MCF 10A (cell line): ENCODE measurements at regions not wholly inside any gene's neighbourhood (a gene's known extent, or its start where the extent isn't known, plus 50 kb on each side); places are given as distances from the start of the nearest gene placed in this dataset.

Experiments used
- BruUV-seq: library from RNA; stranded (reverse); fragments of 400-500 nt; replicated peaks from 2 replicates; lab custom pipeline; 2021; lab: Mats Ljungman, UMichigan
- CTCF ChIA-PET: fragments of 300-600 bp; sonication (Branson Sonifier 250); formaldehyde crosslinking; extraction: SDS; loops from one replicate; lab custom pipeline; 2021; ENCODE audit warnings: antibody characterized with exemption, inconsistent platforms; lab: Yijun Ruan, JAX
- POLR2A ChIA-PET: fragments of 300-600, 350-650 bp; sonication (Branson Sonifier 250); formaldehyde crosslinking; extraction: SDS; loops from one replicate; lab custom pipeline; 2020; ENCODE audit warnings: antibody characterized with exemption, inconsistent platforms; lab: Yijun Ruan, JAX
- DNase-seq: peaks from one replicate; pipeline ENCODE4 v3.0.0-alpha.2; 2018; ENCODE audit not compliant: unreplicated experiment
- H3K27ac Mint-ChIP-seq: one replicate; pipeline ENCODE4 v1.8.0; 2022; ENCODE audit warnings: mild to moderate bottlenecking, low read depth, mixed read lengths; ENCODE audit not compliant: unreplicated experiment
- H3K27me3 Mint-ChIP-seq: one replicate; pipeline ENCODE4 v1.8.0; 2022; ENCODE audit warnings: mixed read lengths; ENCODE audit not compliant: insufficient read depth, unreplicated experiment
- H3K36me3 Mint-ChIP-seq: one replicate; pipeline ENCODE4 v1.8.0; 2022; ENCODE audit warnings: mild to moderate bottlenecking, moderate library complexity, mixed read lengths; ENCODE audit not compliant: insufficient read depth, unreplicated experiment
- H3K4me1 Mint-ChIP-seq: one replicate; pipeline ENCODE4 v1.8.0; 2022; ENCODE audit warnings: mixed read lengths; ENCODE audit not compliant: insufficient read depth, unreplicated experiment
- H3K4me3 Mint-ChIP-seq: one replicate; pipeline ENCODE4 v1.8.0; 2022; ENCODE audit warnings: mild to moderate bottlenecking, moderate library complexity, mixed read lengths; ENCODE audit not compliant: unreplicated experiment
- H3K9me3 Mint-ChIP-seq: one replicate; pipeline ENCODE4 v1.8.0; 2022; ENCODE audit warnings: mixed read lengths; ENCODE audit not compliant: unreplicated experiment
- intact Hi-C: fragments of 100-400 bp; cut with micrococcal nuclease; formaldehyde crosslinking; loops from 2 replicates; pipeline ENCODE4 v1.14.1; 2022
- TF ChIP-seq, protein P1 (sequence below): fragments of 200-600 bp; IDR thresholded peaks from one replicate; pipeline ENCODE4 v1.8.0; 2022; ENCODE audit warnings: antibody characterized with exemption, mild to moderate bottlenecking; ENCODE audit not compliant: unreplicated experiment

DNA sequence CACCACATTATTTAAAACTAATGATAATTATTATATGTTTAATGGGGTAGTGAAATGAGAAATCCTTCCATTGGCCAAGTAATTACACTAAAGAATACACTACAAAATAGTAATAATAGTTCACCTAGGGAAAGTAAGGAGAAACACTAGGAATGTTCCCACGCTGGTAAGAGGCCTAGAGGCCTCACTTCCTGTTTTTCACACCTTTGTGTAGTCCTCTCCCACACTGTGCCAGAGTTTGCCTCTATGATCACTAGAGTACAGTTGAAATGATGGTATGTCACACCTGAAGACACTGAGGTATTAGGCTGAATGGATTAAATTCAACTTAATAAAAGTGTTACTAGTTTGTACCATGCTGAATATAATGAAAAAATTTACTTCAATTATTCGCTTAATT is 1348.0 kb upstream of the ATXN8OS start:
- no peaks in the 10 kb centered on the region for H3K36me3 Mint-ChIP-seq
- no peaks in the 10 kb centered on the region for H3K27me3 Mint-ChIP-seq
- no peak overlapping the region for H3K4me3 Mint-ChIP-seq
- H3K9me3 Mint-ChIP-seq, result no peaks in the 10 kb centered on the region
- CTCF ChIA-PET, result no interaction called here
- POLR2A ChIA-PET, result no interaction called here
- no peak overlapping the region for H3K27ac Mint-ChIP-seq
- intact Hi-C loops, result no loop called here
- TF ChIP-seq, protein P1, sequence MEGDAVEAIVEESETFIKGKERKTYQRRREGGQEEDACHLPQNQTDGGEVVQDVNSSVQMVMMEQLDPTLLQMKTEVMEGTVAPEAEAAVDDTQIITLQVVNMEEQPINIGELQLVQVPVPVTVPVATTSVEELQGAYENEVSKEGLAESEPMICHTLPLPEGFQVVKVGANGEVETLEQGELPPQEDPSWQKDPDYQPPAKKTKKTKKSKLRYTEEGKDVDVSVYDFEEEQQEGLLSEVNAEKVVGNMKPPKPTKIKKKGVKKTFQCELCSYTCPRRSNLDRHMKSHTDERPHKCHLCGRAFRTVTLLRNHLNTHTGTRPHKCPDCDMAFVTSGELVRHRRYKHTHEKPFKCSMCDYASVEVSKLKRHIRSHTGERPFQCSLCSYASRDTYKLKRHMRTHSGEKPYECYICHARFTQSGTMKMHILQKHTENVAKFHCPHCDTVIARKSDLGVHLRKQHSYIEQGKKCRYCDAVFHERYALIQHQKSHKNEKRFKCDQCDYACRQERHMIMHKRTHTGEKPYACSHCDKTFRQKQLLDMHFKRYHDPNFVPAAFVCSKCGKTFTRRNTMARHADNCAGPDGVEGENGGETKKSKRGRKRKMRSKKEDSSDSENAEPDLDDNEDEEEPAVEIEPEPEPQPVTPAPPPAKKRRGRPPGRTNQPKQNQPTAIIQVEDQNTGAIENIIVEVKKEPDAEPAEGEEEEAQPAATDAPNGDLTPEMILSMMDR, result no peak
- BruUV-seq, result no TSS peak
- no peak for DNase-seq
- H3K4me1 Mint-ChIP-seq, result no peaks in the 10 kb centered on the region

DNA sequence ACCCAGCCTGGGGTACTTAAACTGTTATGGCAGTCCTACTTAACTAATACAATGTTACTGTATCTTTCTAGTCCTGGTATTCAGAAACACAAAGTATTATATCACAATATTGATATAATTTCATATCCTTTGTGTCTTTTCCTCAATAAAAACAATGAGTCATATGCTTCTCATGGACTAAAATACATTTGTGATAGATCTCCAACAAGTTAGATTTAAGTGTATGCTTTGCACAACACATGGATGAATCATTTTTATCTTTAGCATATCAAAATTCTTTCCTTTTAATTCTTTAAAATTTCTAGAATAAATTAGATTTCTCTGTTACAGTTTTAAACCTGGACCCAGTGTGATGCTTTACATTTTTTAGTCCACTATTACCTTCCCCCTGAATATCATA is 1357.8 kb upstream of the ATXN8OS start:
- Mint-ChIP-seq H3K27ac (no peak overlapping the region), H3K36me3 (no peaks in the 10 kb centered on the region), H3K9me3 (no peaks in the 10 kb centered on the region), H3K4me1 (peaks cover 7% of the 10 kb centered on the region), H3K4me3 (no peak overlapping the region), H3K27me3 (no peaks in the 10 kb centered on the region)
- ChIA-PET POLR2A (no interaction called here), CTCF (no interaction called here)
- TF ChIP-seq, protein P1, result no peak
- peak; percentile 17 for DNase-seq
- no TSS peak for BruUV-seq
- intact Hi-C loops, result no loop called here

DNA sequence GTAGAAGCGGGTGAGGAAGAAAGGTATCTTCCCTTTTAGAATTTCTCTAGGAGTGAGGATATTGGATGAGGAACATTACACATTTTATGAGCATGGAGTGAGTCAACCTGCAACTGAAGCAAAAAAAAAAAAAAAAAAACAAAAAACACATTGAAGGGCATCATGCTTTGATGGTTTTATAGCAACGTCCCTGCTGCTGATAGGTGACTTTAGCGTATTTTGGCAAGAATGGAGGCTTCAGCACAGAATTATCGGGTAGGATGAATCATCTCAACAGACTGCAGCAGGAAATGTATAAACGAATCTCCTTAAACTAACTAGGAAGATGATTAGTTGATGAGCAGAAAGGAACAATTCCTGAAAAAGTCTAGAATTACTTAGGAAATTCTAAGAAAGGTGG is 1359.6 kb upstream of the ATXN8OS start:
- CTCF ChIA-PET, result no interaction called here

DNA sequence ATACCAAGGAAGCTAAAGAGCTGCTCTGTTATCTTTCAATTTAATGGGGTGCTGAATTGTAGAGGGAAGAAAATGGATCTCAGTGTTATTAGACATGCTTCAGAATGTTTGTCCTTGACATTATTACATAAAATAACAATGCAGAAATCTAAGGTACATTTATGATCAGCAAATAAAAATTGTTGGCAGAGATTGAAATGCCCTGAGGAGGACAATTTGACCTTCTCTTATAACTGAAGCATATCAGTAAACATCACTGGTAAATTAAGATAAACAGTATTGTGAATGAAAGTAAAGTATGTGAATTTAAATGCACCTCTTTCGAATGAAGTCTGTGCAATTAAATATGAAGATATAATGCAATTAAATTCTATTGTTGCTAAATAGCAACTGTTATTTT is 1362.1 kb upstream of the ATXN8OS start:
- ChIA-PET POLR2A (no interaction called here), CTCF (no interaction called here)
- no peaks in the 10 kb centered on the region for H3K36me3 Mint-ChIP-seq
- BruUV-seq, result no TSS peak
- H3K4me3 Mint-ChIP-seq, result no peak overlapping the region
- H3K9me3 Mint-ChIP-seq, result peaks cover 6% of the 10 kb centered on the region
- no peak for DNase-seq
- H3K27me3 Mint-ChIP-seq, result no peaks in the 10 kb centered on the region
- intact Hi-C loops, result no loop called here
- H3K27ac Mint-ChIP-seq, result no peak overlapping the region
- peaks cover 7% of the 10 kb centered on the region for H3K4me1 Mint-ChIP-seq
- TF ChIP-seq, protein P1, result no peak

More for the DNA sequence above, 1359.6 kb upstream of the ATXN8OS start:
- TF ChIP-seq, protein P1, result no peak
- intact Hi-C loops, result no loop called here
- H3K9me3 Mint-ChIP-seq, result peaks cover 6% of the 10 kb centered on the region
- POLR2A ChIA-PET, result no interaction called here
- no peaks in the 10 kb centered on the region for H3K27me3 Mint-ChIP-seq
- H3K4me1 Mint-ChIP-seq, result peaks cover 7% of the 10 kb centered on the region
- H3K4me3 Mint-ChIP-seq, result no peak overlapping the region
- DNase-seq, result peak; percentile 39
- H3K27ac Mint-ChIP-seq, result no peak overlapping the region
- BruUV-seq, result no TSS peak
- H3K36me3 Mint-ChIP-seq, result no peaks in the 10 kb centered on the region
